KMS-11 (cell line): ENCODE measurements at regions not wholly inside any gene's neighbourhood (a gene's known extent, or its start where the extent isn't known, plus 50 kb on each side); places are given as distances from the start of the nearest gene placed in this dataset.

Experiments
- H2AFZ ChIP-seq: fragments of 200-600 bp; sonication (generic); 2 replicates; pipeline ENCODE4 v1.6.1; 2016; ENCODE audit warnings: antibody characterized with exemption, mixed run types, low read depth
- H3K27ac ChIP-seq: fragments of 200-600 bp; sonication (generic); 2 replicates; pipeline ENCODE4 v1.6.1; 2016; ENCODE audit warnings: mild to moderate bottlenecking, mixed run types
- H3K27me3 ChIP-seq: fragments of 200-600 bp; sonication (generic); 2 replicates; pipeline ENCODE4 v1.6.1; 2017; ENCODE audit warnings: mild to moderate bottlenecking, low read depth, mixed run types, moderate library complexity; ENCODE audit not compliant: insufficient read depth
- H3K36me3 ChIP-seq: fragments of 200-600 bp; sonication (generic); 2 replicates; pipeline ENCODE4 v1.6.1; 2017; ENCODE audit warnings: mild to moderate bottlenecking, mixed run types; ENCODE audit not compliant: insufficient read depth
- H3K4me1 ChIP-seq: fragments of 200-600 bp; sonication (generic); 2 replicates; pipeline ENCODE4 v1.6.1; 2016; ENCODE audit warnings: mild to moderate bottlenecking, low read depth, mixed run types; ENCODE audit not compliant: poor library complexity, severe bottlenecking
- H3K4me2 ChIP-seq: fragments of 200-600 bp; sonication (generic); 2 replicates; pipeline ENCODE4 v1.7.0; 2016; ENCODE audit warnings: mild to moderate bottlenecking, mixed run types
- H3K4me3 ChIP-seq: fragments of 200-600 bp; sonication (generic); IDR thresholded peaks from 2 replicates; pipeline ENCODE4 v1.6.1; 2017; ENCODE audit warnings: low read depth, low read length, mixed read lengths; ENCODE audit not compliant: insufficient read depth
- H3K79me2 ChIP-seq: fragments of 200-600 bp; sonication (generic); 2 replicates; pipeline ENCODE4 v1.6.1; 2016; ENCODE audit warnings: low read depth, mixed run types; ENCODE audit not compliant: insufficient read depth
- H3K9ac ChIP-seq: fragments of 200-600 bp; sonication (generic); 2 replicates; pipeline ENCODE4 v1.6.1; 2016; ENCODE audit warnings: mild to moderate bottlenecking, mixed run types
- H4K20me1 ChIP-seq: fragments of 200-600 bp; sonication (generic); 2 replicates; pipeline ENCODE4 v1.6.1; 2016; ENCODE audit warnings: mild to moderate bottlenecking, mixed run types; ENCODE audit not compliant: insufficient read depth
- CTCF ChIP-seq: fragments of 200-600 bp; sonication (generic); conservative IDR thresholded peaks from 2 replicates; pipeline ENCODE4 v1.6.1; 2017; ENCODE audit warnings: low read depth, mild to moderate bottlenecking, antibody characterized with exemption, low read length, moderate library complexity, mixed read lengths

GRCh38 chr9:84062538-84062937 is 81.9 kb downstream of the RMI1 start:
- Histone ChIP-seq H2AFZ (no peak overlapping the region), H3K4me3 (no peak overlapping the region), H3K79me2 (no peaks in the 10 kb centered on the region), H4K20me1 (no peaks in the 10 kb centered on the region), H3K9ac (no peak overlapping the region), H3K36me3 (no peaks in the 10 kb centered on the region), H3K4me1 (no peaks in the 10 kb centered on the region), H3K27me3 (no peaks in the 10 kb centered on the region), H3K4me2 (no peak overlapping the region), H3K27ac (no peak overlapping the region)
- no peak for TF ChIP-seq CTCF

GRCh38 chr9:84067821-84068220 is 87.2 kb downstream of the RMI1 start:
- no peak overlapping the region for H3K4me2 ChIP-seq
- H3K9ac ChIP-seq, result no peak overlapping the region
- no peaks in the 10 kb centered on the region for H4K20me1 ChIP-seq
- no peak overlapping the region for H3K27ac ChIP-seq
- no peaks in the 10 kb centered on the region for H3K4me1 ChIP-seq
- H3K79me2 ChIP-seq, result no peaks in the 10 kb centered on the region
- no peaks in the 10 kb centered on the region for H3K27me3 ChIP-seq
- no peaks in the 10 kb centered on the region for H3K36me3 ChIP-seq
- no peak overlapping the region for H3K4me3 ChIP-seq
- TF ChIP-seq CTCF, result no peak
- no peak overlapping the region for H2AFZ ChIP-seq

GRCh38 chr9:84068872-84069271 is 88.3 kb downstream of the RMI1 start:
- H3K36me3 ChIP-seq, result no peaks in the 10 kb centered on the region
- H4K20me1 ChIP-seq, result no peaks in the 10 kb centered on the region
- H3K4me1 ChIP-seq, result no peaks in the 10 kb centered on the region
- no peaks in the 10 kb centered on the region for H3K79me2 ChIP-seq
- no peak for TF ChIP-seq CTCF
- H3K4me3 ChIP-seq, result no peak overlapping the region
- no peak overlapping the region for H3K4me2 ChIP-seq
- no peaks in the 10 kb centered on the region for H3K27me3 ChIP-seq
- no peak overlapping the region for H3K9ac ChIP-seq
- no peak overlapping the region for H2AFZ ChIP-seq
- H3K27ac ChIP-seq, result no peak overlapping the region

GRCh38 chr9:84070590-84070989 is 90.0 kb downstream of the RMI1 start:
- no peak overlapping the region for H2AFZ ChIP-seq
- H4K20me1 ChIP-seq, result no peaks in the 10 kb centered on the region
- H3K79me2 ChIP-seq, result no peaks in the 10 kb centered on the region
- no peak overlapping the region for H3K27ac ChIP-seq
- H3K4me2 ChIP-seq, result no peak overlapping the region
- no peaks in the 10 kb centered on the region for H3K36me3 ChIP-seq
- H3K4me1 ChIP-seq, result no peaks in the 10 kb centered on the region
- TF ChIP-seq CTCF, result no peak
- H3K27me3 ChIP-seq, result no peaks in the 10 kb centered on the region
- no peak overlapping the region for H3K9ac ChIP-seq
- no peak overlapping the region for H3K4me3 ChIP-seq
